ENCODE measurements at regions not wholly inside any gene's neighbourhood (a gene's known extent, or its start where the extent isn't known, plus 50 kb on each side); places are given as distances from the start of the nearest gene placed in this dataset.
A peak's percentile ranks its signal among the peaks of the same experiment; 100 is the strongest.
"Not testable (repeated sequence)": the region's sequence is repeated elsewhere in the genome, so short reads cannot be mapped to it uniquely, and the experiment has no call there.

DNA sequence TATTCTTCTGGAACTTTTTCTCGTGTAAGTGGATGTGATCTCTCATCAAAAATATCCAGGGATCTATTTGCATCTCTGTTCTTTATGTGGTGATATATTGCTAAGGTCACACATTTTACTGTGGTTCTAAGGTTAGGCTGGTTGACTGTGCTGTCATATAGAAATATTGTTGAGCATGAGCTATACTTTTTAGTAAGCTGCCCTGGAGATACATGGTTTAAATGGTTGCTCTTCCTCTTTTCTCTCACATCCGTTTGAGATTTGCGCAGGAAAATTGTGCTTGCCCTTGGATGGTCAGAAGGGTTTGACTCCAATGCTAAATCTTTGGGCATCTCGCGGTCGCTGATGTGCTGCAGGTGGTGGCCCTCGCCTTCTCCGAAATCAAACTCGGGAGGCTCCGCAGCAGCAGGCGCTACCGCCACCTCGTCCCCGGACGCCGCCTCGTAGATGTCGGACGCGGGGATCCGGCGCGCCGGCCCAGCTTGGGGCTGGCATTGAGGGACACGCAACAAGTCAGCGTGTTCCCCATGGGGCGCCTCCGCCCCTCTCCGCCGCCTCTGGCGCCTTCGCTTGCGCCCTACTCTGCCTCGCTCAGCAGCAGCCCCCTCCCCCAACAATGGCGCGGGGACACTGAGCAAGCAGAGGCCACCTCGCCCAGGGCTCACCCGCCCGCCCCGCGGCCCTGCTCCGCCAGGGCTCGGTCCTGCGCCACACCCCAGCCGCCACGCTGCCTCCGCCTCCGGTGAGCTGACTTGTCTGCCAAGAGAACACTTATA is 154.5 kb downstream of the MSN start:
- DNase-seq: peak; percentile 4

DNA sequence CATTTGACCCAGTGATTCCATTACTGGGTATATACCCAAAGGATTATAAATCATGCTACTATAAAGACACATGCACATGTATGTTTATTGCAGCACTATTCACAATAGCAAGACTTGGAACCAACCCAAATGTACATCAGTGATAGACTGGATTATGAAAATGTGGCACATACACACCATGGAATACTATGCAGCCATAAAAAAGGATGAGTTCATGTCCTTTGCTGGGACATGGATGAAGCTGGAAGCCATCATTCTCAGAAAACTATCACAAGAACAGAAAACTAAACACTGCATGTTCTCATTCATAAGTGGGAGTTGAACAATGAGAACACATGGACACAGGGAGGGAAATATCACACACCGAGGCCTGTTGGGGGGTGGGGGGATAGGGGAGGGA is 152.5 kb downstream of the MSN start:
- not testable (repeated sequence) for DNase-seq

DNA sequence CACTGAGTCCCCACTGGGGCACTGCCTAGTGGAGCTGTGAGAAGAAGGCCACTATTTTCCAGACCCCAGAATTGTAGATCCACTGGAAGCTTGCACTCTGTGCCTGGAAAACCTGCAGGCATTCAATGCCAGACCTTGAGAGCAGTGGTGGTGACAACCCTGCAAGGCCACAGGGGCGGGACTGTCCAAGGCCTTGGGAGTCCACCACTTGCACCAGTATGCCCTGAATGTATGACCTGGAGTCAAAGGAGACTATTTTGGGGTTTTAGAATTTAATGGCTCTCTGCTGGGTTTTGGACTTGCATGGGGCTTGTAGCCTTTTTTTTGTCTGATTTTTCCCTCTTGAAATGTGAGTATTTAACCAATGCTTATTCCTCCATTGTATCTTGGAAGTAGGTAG is 145.8 kb downstream of the MSN start:
- DNase-seq: no peak

DNA sequence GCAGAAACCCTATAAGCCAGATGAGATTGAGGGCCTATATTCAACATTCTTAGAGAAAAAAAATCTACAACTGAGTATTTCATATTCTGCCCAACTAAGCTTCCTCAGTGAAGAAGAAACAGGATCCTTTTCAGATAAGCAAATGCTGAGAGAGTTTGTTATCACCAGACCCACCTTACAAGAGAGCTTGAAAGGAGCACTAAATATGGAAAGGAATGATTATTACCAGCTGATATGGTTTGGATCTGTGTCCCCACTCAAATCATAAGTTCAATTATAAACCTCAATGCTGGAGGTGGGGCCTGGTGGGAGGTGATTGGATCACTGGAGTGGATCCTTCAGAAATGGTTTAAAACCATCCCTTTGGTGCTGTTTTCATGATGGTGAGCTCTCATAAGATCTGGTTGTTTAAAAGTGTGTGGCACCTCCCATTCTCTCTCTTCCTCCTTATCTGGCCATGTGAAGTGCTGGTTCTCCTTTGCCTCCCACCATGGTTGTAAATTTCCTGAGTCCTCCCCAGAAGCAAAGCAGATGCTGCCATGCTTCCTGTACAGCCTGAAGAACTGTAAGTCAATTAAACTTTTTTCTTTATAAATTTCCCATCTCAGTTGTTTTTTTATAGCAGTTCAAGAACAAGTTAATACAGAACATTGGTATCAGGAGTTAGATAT is 144.2 kb downstream of the MSN start:
- no peak for DNase-seq

Data from effector CD4-positive, alpha-beta T cell (primary cell).